NCI-H2227 (cell line): ENCODE measurements at regions not wholly inside any gene's neighbourhood (a gene's known extent, or its start where the extent isn't known, plus 50 kb on each side); places are given as distances from the start of the nearest gene placed in this dataset.
A peak's percentile ranks its signal among the peaks of the same experiment; 100 is the strongest.
"Not testable (repeated sequence)": the region's sequence is repeated elsewhere in the genome, so short reads cannot be mapped to it uniquely, and the experiment has no call there.

Experiments used
- DNase-seq: peaks from one replicate; lab custom pipeline; 2025; ENCODE audit not compliant: unreplicated experiment; lab: John Stamatoyannopoulos, UW

GRCh38 chr10:117781216-117781831 lies 238.8 kb downstream of the EMX2 start:
- no peak for DNase-seq

GRCh38 chr10:117782276-117782675 lies 239.7 kb downstream of the EMX2 start:
- DNase-seq: no peak

- no peak for DNase-seq
Measured at GRCh38 chr10:117783698-117784395, 241.3 kb downstream of the EMX2 start.

- no peak for DNase-seq
Measured at GRCh38 chr10:117784776-117785175, 242.2 kb downstream of the EMX2 start.

GRCh38 chr10:117788911-117789310 lies 246.4 kb downstream of the EMX2 start:
- no peak for DNase-seq

- DNase-seq: no peak
Measured at GRCh38 chr10:117790179-117790578, 247.6 kb downstream of the EMX2 start.

- no peak for DNase-seq
Measured at GRCh38 chr10:117790621-117791020, 248.1 kb downstream of the EMX2 start.

GRCh38 chr10:117792214-117792613 lies 249.7 kb downstream of the EMX2 start:
- no peak for DNase-seq

GRCh38 chr10:117796130-117796745 lies 250.5 kb downstream of the RAB11FIP2 start:
- no peak for DNase-seq

- DNase-seq: no peak
Measured at GRCh38 chr10:117797296-117797695, 249.4 kb downstream of the RAB11FIP2 start.

- DNase-seq: no peak
Measured at GRCh38 chr10:117801691-117802090, 245.1 kb downstream of the RAB11FIP2 start.

- DNase-seq: no peak
Measured at GRCh38 chr10:117804470-117805011, 242.2 kb downstream of the RAB11FIP2 start.

GRCh38 chr10:117805139-117805538 lies 241.6 kb downstream of the RAB11FIP2 start:
- DNase-seq: no peak

- DNase-seq: no peak
Measured at GRCh38 chr10:117807441-117807840, 239.3 kb downstream of the RAB11FIP2 start.

- DNase-seq: not testable (repeated sequence)
Measured at GRCh38 chr10:117815816-117816215, 230.9 kb downstream of the RAB11FIP2 start.

GRCh38 chr10:117817116-117817515 lies 229.6 kb downstream of the RAB11FIP2 start:
- DNase-seq: no peak

- DNase-seq: no peak
Measured at GRCh38 chr10:117818721-117819120, 228.0 kb downstream of the RAB11FIP2 start.

GRCh38 chr10:117819304-117819703 lies 227.4 kb downstream of the RAB11FIP2 start:
- DNase-seq: no peak

- no peak for DNase-seq
Measured at GRCh38 chr10:117823980-117824379, 222.8 kb downstream of the RAB11FIP2 start.

GRCh38 chr10:117830205-117830604 lies 216.5 kb downstream of the RAB11FIP2 start:
- peak; percentile 14 for DNase-seq

GRCh38 chr10:117830787-117831212 lies 215.9 kb downstream of the RAB11FIP2 start:
- peak; percentile 55 for DNase-seq
